GM23338 (cell line): ENCODE measurements at regions not wholly inside any gene's neighbourhood (a gene's known extent, or its start where the extent isn't known, plus 50 kb on each side); places are given as distances from the start of the nearest gene placed in this dataset.

Source experiments
- ATAC-seq: fragments of 200-7000 bp; cut with Tn5 transposase; 3 replicates; pipeline ENCODE4 v1.9.1; 2020
- DNase-seq: peaks from one replicate; pipeline ENCODE4 v3.0.0-alpha.2; 2015; ENCODE audit warnings: low spot score
- H2AFZ ChIP-seq: fragments of 200-600 bp; sonication (generic); 2 replicates; pipeline ENCODE4 v1.8.0; 2016; ENCODE audit warnings: antibody characterized with exemption, mild to moderate bottlenecking, moderate library complexity
- H3F3A ChIP-seq: fragments of 200-600 bp; sonication (generic); replicated peaks from 2 replicates; pipeline ENCODE4 v1.8.0; 2017; ENCODE audit warnings: antibody characterized with exemption, mixed run types, low read depth
- H3K27ac ChIP-seq: fragments of 200-600 bp; sonication (generic); 2 replicates; pipeline ENCODE4 v1.6.1; 2016; ENCODE audit warnings: low read depth
- H3K27me3 ChIP-seq: fragments of 200-600 bp; sonication (generic); 2 replicates; pipeline ENCODE4 v1.8.0; 2016; ENCODE audit warnings: mild to moderate bottlenecking, mixed run types, moderate library complexity; ENCODE audit not compliant: insufficient read depth
- H3K36me3 ChIP-seq: fragments of 200-600 bp; sonication (generic); 2 replicates; pipeline ENCODE4 v1.8.0; 2016; ENCODE audit warnings: mild to moderate bottlenecking; ENCODE audit not compliant: insufficient read depth
- H3K4me1 ChIP-seq: fragments of 200-600 bp; sonication (generic); 2 replicates; pipeline ENCODE4 v1.8.0; 2016; ENCODE audit warnings: mild to moderate bottlenecking, moderate library complexity; ENCODE audit not compliant: insufficient read depth
- H3K4me2 ChIP-seq: fragments of 200-600 bp; sonication (generic); 2 replicates; pipeline ENCODE4 v1.7.1; 2017; ENCODE audit warnings: mixed run types
- H3K4me3 ChIP-seq: fragments of 200-600 bp; sonication (generic); 2 replicates; pipeline ENCODE4 v1.6.1; 2016; ENCODE audit warnings: mixed run types
- H3K79me2 ChIP-seq: fragments of 200-600 bp; sonication (generic); replicated peaks from 2 replicates; pipeline ENCODE4 v1.8.0; 2017; ENCODE audit warnings: mild to moderate bottlenecking; ENCODE audit not compliant: insufficient read depth
- H3K9me2 ChIP-seq: fragments of 200-600 bp; sonication (generic); 2 replicates; pipeline ENCODE4 v1.8.0; 2017; ENCODE audit not compliant: insufficient read depth
- H4K20me1 ChIP-seq: fragments of 200-600 bp; sonication (generic); replicated peaks from 2 replicates; pipeline ENCODE4 v1.8.0; 2017; ENCODE audit warnings: mild to moderate bottlenecking; ENCODE audit not compliant: insufficient read depth
- H3K27ac Mint-ChIP-seq: 2 replicates; pipeline ENCODE4 v1.8.0; 2020; ENCODE audit warnings: inconsistent platforms, mild to moderate bottlenecking, moderate library complexity, mixed read lengths
- H3K27me3 Mint-ChIP-seq: 3 replicates; pipeline ENCODE4 v1.8.0; 2022; ENCODE audit warnings: low read depth, mild to moderate bottlenecking, moderate library complexity, mixed read lengths, inconsistent platforms; ENCODE audit not compliant: insufficient read depth, poor library complexity
- H3K36me3 Mint-ChIP-seq: 3 replicates; pipeline ENCODE4 v1.8.0; 2021; ENCODE audit warnings: low read depth, mild to moderate bottlenecking, inconsistent platforms, moderate library complexity, mixed read lengths
- H3K4me1 Mint-ChIP-seq: 3 replicates; pipeline ENCODE4 v1.8.0; 2020; ENCODE audit warnings: mild to moderate bottlenecking, inconsistent platforms, mixed read lengths
- H3K4me3 Mint-ChIP-seq: 3 replicates; pipeline ENCODE4 v1.8.0; 2021; ENCODE audit warnings: moderate library complexity, mild to moderate bottlenecking, inconsistent platforms, mixed read lengths
- H3K9me3 Mint-ChIP-seq: 3 replicates; pipeline ENCODE4 v1.8.0; 2020; ENCODE audit warnings: moderate library complexity, mild to moderate bottlenecking, inconsistent platforms, mixed read lengths
- CREB1 ChIP-seq: fragments of 250-450 bp; sonication (Bioruptor Pico); IDR thresholded peaks from 2 replicates; pipeline ENCODE4 v1.5.0; 2020; ENCODE audit warnings: low read depth, mild to moderate bottlenecking, moderate library complexity
- CTCF ChIP-seq, 2 experiments: fragments of 200-600 bp in 1 of 2; sonication (generic) in 1 of 2; conservative IDR thresholded peaks; 2 replicates each; pipeline versions ENCODE4 v1.5.1 to v1.6.1; 2016 to 2017; ENCODE audit warnings: antibody characterized with exemption in 2 of 2, low read depth in 2 of 2, mild to moderate bottlenecking in 2 of 2, moderate library complexity in 1 of 2
- ETS1 ChIP-seq: IDR thresholded peaks from 2 replicates; pipeline ENCODE4 v1.6.1; 2016; ENCODE audit warnings: antibody characterized with exemption
- EZH2 ChIP-seq: fragments of 200-600 bp; sonication (generic); IDR thresholded peaks from one replicate; pipeline ENCODE4 v1.8.0; 2017; ENCODE audit warnings: antibody characterized with exemption, mild to moderate bottlenecking, low read depth; ENCODE audit not compliant: unreplicated experiment
- EZH2phosphoT487 ChIP-seq: fragments of 200-600 bp; sonication (generic); IDR thresholded peaks from one replicate; pipeline ENCODE4 v1.8.1; 2018; ENCODE audit warnings: antibody characterized with exemption; ENCODE audit not compliant: unreplicated experiment
- JUNB ChIP-seq: IDR thresholded peaks from one replicate; pipeline ENCODE4 v1.6.1; 2016; ENCODE audit warnings: antibody characterized with exemption; ENCODE audit not compliant: unreplicated experiment
- NANOG ChIP-seq: IDR thresholded peaks from 2 replicates; pipeline ENCODE4 v1.6.1; 2016; ENCODE audit warnings: antibody characterized with exemption, borderline replicate concordance
- POLR2AphosphoS5 ChIP-seq: IDR thresholded peaks from 2 replicates; pipeline ENCODE4 v1.6.1; 2016; ENCODE audit warnings: antibody characterized with exemption, low read depth
- REST ChIP-seq: IDR thresholded peaks from one replicate; pipeline ENCODE4 v1.6.1; 2018; ENCODE audit warnings: antibody characterized with exemption; ENCODE audit not compliant: unreplicated experiment
- STAT1 ChIP-seq: IDR thresholded peaks from one replicate; pipeline ENCODE4 v1.6.1; 2016; ENCODE audit warnings: antibody characterized with exemption; ENCODE audit not compliant: unreplicated experiment
- ZNF114 ChIP-seq: fragments of 250-450 bp; sonication (Bioruptor Pico); IDR thresholded peaks from 2 replicates; pipeline ENCODE4 v1.5.0; 2020; ENCODE audit warnings: mild to moderate bottlenecking, moderate library complexity
- ZNF331 ChIP-seq: fragments of 250-450 bp; sonication (Bioruptor Pico); IDR thresholded peaks from 2 replicates; pipeline ENCODE4 v1.5.0; 2020; ENCODE audit warnings: low read depth, mild to moderate bottlenecking, moderate library complexity
- ZNF462 ChIP-seq: fragments of 250-450 bp; sonication (Bioruptor Pico); IDR thresholded peaks from 2 replicates; pipeline ENCODE4 v1.5.0; 2020; ENCODE audit warnings: mild to moderate bottlenecking, moderate library complexity

GRCh38 chr2:195038153-195038552 is 618.9 kb upstream of the SLC39A10 start:
- Mint-ChIP-seq H3K36me3 (no peaks in the 10 kb centered on the region), H3K9me3 (no peaks in the 10 kb centered on the region), H3K27ac (no peak overlapping the region), H3K4me3 (no peak overlapping the region), H3K27me3 (no peaks in the 10 kb centered on the region), H3K4me1 (peaks cover 2% of the 10 kb centered on the region; the same call in 2 of the 3 replicates)
- Histone ChIP-seq H3F3A (no peaks in the 10 kb centered on the region), H3K27me3 (no peaks in the 10 kb centered on the region), H3K27ac (no peak overlapping the region), H3K79me2 (no peaks in the 10 kb centered on the region), H3K36me3 (no peaks in the 10 kb centered on the region), H3K9me2 (no peaks in the 10 kb centered on the region), H2AFZ (no peak overlapping the region), H3K4me2 (no peak overlapping the region), H3K4me3 (no peak overlapping the region), H3K4me1 (no peaks in the 10 kb centered on the region), H4K20me1 (no peaks in the 10 kb centered on the region)
- no peak for TF ChIP-seq NANOG
- TF ChIP-seq ZNF331 (CRISPR knock-in tag), result no peak
- TF ChIP-seq JUNB, result no peak
- TF ChIP-seq ETS1, result no peak
- TF ChIP-seq POLR2AphosphoS5, result no peak
- TF ChIP-seq CREB1, result no peak
- no peak for TF ChIP-seq ZNF114 (CRISPR knock-in tag)
- TF ChIP-seq CTCF (conservative IDR thresholded peaks at IDR 0.05; ENCODE audit: low read depth in 2 of 2), result no peak
- no peak for TF ChIP-seq ZNF462
- no peak for TF ChIP-seq STAT1
- TF ChIP-seq REST, result no peak
- no peak for TF ChIP-seq EZH2phosphoT487
- TF ChIP-seq EZH2, result no peak
- ATAC-seq (no peak), DNase-seq (no peak)
